GM23338 (cell line): ENCODE measurements at regions not wholly inside any gene's neighbourhood (a gene's known extent, or its start where the extent isn't known, plus 50 kb on each side); places are given as distances from the start of the nearest gene placed in this dataset.

ENCODE experiments used
- CREB1 ChIP-seq: fragments of 250-450 bp; sonication (Bioruptor Pico); IDR thresholded peaks from 2 replicates; pipeline ENCODE4 v1.5.0; 2020; ENCODE audit warnings: low read depth, mild to moderate bottlenecking, moderate library complexity
- CTCF ChIP-seq, 2 experiments: fragments of 200-600 bp in 1 of 2; sonication (generic) in 1 of 2; conservative IDR thresholded peaks; 2 replicates each; pipeline versions ENCODE4 v1.5.1 to v1.6.1; 2016 to 2017; ENCODE audit warnings: antibody characterized with exemption in 2 of 2, low read depth in 2 of 2, mild to moderate bottlenecking in 2 of 2, moderate library complexity in 1 of 2
- ETS1 ChIP-seq: IDR thresholded peaks from 2 replicates; pipeline ENCODE4 v1.6.1; 2016; ENCODE audit warnings: antibody characterized with exemption
- EZH2 ChIP-seq: fragments of 200-600 bp; sonication (generic); IDR thresholded peaks from one replicate; pipeline ENCODE4 v1.8.0; 2017; ENCODE audit warnings: antibody characterized with exemption, mild to moderate bottlenecking, low read depth; ENCODE audit not compliant: unreplicated experiment
- NANOG ChIP-seq: IDR thresholded peaks from 2 replicates; pipeline ENCODE4 v1.6.1; 2016; ENCODE audit warnings: antibody characterized with exemption, borderline replicate concordance
- POLR2AphosphoS5 ChIP-seq: IDR thresholded peaks from 2 replicates; pipeline ENCODE4 v1.6.1; 2016; ENCODE audit warnings: antibody characterized with exemption, low read depth
- TF ChIP-seq, protein P1 (sequence below): IDR thresholded peaks from one replicate; pipeline ENCODE4 v1.6.1; 2018; ENCODE audit warnings: antibody characterized with exemption; ENCODE audit not compliant: unreplicated experiment

GRCh38 chr5:89936576-89936975 is 473.0 kb downstream of the CETN3 start:
- no peak for TF ChIP-seq CTCF (conservative IDR thresholded peaks at IDR 0.05; ENCODE audit: low read depth in 2 of 2)
- no peak for TF ChIP-seq NANOG
- TF ChIP-seq, protein P1, sequence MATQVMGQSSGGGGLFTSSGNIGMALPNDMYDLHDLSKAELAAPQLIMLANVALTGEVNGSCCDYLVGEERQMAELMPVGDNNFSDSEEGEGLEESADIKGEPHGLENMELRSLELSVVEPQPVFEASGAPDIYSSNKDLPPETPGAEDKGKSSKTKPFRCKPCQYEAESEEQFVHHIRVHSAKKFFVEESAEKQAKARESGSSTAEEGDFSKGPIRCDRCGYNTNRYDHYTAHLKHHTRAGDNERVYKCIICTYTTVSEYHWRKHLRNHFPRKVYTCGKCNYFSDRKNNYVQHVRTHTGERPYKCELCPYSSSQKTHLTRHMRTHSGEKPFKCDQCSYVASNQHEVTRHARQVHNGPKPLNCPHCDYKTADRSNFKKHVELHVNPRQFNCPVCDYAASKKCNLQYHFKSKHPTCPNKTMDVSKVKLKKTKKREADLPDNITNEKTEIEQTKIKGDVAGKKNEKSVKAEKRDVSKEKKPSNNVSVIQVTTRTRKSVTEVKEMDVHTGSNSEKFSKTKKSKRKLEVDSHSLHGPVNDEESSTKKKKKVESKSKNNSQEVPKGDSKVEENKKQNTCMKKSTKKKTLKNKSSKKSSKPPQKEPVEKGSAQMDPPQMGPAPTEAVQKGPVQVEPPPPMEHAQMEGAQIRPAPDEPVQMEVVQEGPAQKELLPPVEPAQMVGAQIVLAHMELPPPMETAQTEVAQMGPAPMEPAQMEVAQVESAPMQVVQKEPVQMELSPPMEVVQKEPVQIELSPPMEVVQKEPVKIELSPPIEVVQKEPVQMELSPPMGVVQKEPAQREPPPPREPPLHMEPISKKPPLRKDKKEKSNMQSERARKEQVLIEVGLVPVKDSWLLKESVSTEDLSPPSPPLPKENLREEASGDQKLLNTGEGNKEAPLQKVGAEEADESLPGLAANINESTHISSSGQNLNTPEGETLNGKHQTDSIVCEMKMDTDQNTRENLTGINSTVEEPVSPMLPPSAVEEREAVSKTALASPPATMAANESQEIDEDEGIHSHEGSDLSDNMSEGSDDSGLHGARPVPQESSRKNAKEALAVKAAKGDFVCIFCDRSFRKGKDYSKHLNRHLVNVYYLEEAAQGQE = no peak
- no peak for TF ChIP-seq POLR2AphosphoS5
- no peak for TF ChIP-seq EZH2
- no peak for TF ChIP-seq CREB1 (CRISPR knock-in tag)
- no peak for TF ChIP-seq ETS1
